HG03432 (cell line): ENCODE measurements at regions not wholly inside any gene's neighbourhood (a gene's known extent, or its start where the extent isn't known, plus 50 kb on each side); places are given as distances from the start of the nearest gene placed in this dataset.
"Not testable (repeated sequence)": the region's sequence is repeated elsewhere in the genome, so short reads cannot be mapped to it uniquely, and the experiment has no call there.

ENCODE experiments used
- ATAC-seq: cut with Tn5 transposase; IDR thresholded peaks from one replicate; pipeline ENCODE4 v1.9.1; 2021; ENCODE audit warnings: mild to moderate bottlenecking, moderate library complexity; ENCODE audit not compliant: unreplicated experiment

DNA sequence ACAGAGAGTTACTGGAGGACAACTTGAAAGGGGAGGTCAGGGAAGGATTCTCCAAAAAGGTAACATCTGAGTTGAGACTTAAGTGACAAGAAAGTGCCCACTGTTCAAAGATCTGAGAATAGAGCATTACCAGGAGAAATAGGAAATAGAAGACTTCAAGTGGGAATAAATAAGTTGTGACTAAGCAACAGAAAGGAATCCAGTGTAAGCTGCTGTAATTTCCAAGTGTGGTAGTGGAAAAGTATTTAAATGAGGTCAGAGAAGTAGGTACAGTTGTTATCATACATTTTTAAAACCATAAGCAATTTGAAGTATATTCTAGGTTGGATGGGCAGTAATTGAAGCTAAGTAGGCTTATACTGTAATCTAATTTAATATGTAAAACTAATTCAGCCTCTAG lies 211.9 kb downstream of the FBXO8 start:
- no peak for ATAC-seq

DNA sequence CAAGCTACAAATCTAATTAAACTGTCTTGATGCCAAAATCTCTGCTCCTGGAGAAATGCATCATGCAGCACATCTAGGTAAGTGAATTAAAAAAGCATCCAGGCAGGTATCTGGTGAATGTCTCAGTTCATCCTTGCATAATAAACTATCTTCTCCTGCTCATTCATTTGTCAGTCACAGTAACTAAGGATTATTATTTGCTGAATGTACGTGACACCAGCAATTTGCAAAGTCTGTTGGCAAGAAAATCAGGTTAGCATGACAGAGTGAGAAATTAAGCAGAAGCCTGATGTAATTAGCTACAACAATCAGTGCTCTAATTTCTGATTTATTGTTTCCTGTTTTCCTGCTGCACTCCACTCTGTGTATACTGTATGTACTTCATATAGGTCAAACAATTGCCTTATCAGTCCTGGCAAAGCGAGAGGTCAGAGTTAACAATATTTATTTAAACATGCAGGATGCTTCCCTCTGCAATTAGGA lies 213.6 kb downstream of the FBXO8 start:
- ATAC-seq = no peak

DNA sequence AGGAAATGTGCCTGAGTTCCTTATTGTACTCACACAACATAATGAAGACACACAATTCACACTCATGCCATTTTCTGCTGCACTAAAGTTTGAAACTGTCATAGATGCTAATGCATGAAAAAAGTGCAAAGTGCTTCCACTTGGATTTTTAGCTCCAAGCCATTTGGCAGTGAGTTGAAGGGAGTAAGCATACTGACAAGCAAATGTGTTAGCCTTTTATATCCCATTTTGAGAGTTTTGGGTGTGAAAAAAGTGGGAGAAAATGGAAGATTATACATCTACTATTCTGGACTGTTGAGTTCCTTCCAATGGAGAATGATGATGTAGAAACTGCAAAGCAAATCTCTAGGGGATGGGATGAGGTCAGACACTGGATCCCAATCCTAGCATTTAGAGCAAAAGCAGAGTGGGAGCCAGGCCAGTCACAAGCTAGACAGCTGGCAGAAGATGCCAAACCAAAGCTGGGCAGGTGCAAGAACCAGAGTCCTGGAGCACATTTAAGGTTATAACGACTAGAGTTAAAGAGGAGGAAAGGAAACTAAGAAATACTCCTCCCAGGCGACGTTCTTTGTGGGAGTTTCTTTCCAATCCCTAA lies 216.8 kb downstream of the FBXO8 start:
- no peak for ATAC-seq

DNA sequence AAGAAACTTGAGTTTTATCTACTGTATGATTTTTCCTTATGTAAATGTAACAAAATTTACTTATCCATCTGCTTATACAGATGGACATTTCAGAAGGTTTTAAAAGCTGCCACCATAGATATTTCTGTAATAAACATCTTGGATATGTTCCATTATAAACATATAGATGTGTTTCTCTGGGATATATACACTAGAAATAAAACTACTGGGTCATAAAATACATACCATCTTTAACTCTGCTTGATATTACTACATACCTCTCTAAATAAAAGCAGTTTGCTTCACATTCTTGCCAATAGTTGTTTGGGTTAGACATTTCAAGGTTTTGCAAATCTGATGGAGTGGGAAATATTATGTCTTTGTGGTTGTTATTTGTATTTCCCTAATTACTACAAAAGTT lies 220.6 kb downstream of the FBXO8 start:
- no peak for ATAC-seq

DNA sequence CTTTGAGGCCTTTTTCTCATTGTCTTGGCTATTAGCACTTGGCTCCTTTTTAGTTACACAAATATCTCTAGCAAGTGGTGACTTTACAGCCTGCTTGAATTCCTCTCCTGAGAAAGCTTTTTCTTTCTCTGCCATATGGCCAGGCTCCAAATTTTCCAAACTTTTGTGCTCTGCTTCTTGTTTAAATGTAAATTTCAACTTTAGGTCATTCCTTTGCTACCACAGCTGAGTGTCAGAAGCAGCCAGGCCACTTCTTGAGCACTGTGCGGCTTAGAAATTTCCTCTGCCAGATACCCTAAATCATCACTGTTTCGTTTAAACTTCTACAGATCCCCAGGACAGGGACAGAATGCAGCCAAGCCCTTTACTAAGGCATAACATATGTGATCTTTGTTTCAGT lies 222.4 kb downstream of the FBXO8 start:
- no peak for ATAC-seq

DNA sequence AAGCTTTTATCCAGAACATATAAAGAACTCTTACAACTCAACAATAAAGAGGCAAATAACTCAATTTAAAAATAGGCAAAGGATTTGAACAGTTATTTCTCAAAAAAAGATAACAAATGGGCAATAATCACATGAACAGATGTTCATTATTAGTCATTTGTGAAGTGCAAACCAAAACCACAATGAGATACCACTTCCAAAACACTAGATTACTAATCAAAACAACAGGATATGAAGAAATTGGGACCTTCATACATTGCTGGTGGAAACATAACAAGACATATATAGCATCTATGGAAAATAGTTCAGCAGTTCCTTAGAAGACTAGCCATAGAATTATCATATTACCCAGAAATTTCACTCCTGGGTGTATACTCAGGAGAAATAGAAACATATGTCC lies 224.6 kb downstream of the FBXO8 start:
- ATAC-seq = peak; percentile 49

DNA sequence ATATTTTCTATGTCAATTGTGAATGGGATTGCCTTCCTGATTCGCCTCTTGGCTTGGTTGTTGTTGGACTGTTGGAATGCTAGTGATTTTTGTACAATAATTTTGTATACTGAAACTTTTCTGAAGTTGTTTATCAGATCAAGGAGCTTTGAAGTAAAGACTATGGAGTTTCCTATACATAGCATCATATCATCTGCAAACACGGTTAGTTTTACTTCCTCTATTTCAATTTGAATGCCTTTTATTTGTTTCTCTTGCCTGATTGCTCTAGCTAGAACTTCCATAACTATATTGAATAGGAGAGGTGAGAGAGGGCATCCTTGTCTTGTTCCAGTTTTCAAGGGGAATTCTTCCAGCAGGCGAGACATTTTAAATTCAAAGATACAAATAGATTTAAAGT lies 226.5 kb downstream of the FBXO8 start:
- no peak for ATAC-seq

DNA sequence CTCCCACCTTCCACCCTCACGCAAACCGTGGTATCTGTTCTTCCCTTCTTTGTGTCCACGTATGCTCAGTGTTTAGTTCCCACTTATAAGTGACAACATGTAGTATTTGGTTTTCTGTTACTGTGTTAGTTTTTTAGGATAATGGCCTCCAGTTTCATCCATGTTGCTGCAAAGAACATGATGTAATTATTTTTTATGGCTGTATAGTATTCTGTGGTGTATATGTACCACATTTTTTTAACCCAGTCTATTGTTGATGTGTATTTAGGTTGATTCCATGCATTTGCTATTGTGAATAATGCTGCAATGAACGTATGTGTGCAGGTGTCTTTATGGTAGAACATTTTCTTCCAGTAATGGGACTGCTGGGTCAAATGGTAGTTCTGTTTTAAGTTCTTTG lies 228.1 kb downstream of the FBXO8 start:
- no peak for ATAC-seq

DNA sequence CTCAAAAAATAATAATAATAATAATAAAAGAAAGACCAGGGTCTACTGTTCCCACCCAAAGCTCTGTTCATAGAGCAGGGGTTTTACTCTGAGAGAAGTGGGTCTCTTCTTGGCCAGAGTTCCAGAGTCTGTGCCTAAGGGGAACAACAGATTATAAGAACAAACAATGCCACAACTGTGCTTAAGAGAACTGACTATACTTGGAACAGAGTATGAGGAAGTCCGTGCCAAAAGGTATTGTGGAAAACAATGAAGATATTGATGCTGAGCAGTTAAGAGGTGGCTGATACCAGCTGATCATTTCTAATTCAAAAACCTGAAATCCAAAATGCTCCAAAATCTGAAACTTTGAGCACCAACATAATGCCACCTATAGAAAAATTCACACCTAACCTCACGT lies 229.6 kb downstream of the FBXO8 start:
- no peak for ATAC-seq

DNA sequence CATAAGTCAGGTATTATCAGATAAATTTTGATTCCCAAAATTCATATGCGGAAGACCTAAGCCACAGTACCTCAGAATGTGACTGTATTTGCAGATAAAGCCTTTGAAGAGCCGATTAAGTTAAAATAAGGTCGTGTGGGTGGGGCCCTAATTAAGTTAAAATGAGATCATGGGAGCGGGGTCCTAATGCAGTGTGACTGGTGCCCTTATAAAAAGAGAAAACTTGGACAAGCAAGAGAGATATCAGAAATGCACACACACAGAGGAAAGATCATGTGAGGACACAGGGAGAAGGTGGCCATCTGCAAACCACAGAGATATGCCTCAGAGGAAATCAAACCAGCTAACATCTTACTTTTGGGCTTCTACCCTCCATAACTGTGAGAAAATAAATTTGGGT lies 236.1 kb downstream of the FBXO8 start:
- no peak for ATAC-seq

DNA sequence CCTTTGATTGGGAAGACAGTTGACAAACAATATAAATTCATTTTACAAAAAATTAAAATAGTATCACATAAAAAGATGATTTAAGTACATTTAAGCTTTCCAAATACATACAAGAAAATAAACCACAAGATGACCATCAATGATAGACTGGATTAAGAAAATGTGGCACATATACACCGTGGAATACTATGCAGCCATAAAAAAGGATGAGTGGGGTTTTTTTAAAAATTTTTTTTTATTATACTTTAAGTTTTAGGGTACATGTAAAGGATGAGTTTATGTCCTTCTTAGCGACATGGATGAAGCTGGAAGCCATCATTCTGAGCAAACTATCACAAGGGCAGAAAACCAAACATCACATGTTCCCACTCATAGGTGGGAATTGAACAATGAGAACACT lies 237.6 kb downstream of the FBXO8 start:
- not testable (repeated sequence) for ATAC-seq

DNA sequence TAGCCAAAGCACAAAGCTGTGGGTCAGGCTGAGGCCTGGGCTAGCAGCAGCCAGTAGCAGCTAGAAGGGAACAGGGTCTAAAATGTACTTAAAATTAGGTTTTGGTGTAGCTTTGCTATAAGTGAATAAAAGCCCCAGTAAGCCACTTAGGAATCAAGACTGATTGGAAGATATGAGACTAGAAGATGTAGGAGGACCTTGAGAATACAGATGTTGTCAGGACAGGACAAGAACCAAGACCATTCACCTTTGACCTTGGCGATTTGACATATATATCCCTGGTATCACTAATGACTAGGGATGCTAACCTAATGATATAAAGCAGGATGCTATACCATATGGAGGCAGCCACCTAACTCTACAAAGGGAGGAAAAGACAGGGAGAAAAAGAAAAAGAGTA lies 238.1 kb downstream of the FBXO8 start:
- ATAC-seq = no peak

DNA sequence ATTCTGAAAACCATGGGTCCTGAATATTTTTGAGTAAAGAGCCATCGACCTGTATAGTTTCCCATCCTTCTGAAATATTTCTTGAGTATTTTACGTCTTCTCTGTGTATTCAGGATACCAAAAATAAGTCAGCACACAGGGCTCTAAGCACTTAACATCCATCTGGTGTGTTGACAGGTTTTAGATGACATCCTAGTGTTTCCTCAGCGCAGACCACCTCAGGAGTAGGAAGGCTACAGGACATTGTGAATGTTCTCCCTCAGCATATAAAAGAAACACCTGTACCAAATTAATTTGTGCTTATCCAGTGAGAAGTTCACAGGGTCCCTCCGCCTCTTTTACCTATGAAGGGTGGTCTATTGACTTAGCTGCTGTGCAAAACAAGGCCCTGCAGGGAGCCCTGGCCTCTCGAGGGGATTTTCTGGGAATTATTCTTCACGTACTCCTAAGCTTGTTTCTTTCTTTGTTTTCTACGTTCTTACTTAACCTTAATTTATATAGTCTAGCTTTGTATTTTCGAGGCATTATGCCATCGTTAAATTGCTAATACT lies 241.8 kb downstream of the FBXO8 start:
- ATAC-seq = no peak

DNA sequence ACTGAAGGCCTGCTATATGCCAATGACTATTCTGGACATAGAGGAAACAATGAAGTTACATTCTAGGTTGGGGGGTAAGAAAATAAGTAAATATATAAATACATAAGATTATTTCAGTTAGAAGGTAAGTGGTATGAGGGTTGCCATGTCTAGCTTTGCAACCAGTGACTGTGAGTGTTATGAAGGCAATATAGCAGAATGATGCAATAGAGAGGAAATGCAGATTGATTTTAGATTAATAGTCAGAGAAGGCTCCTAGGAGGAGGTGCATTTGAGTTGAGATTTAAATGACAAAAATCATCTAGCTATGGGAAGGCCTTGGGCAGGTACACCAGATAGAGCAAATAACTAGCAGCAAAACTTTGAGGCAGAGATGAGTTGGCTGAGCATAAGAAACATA lies 243.2 kb downstream of the FBXO8 start:
- no peak for ATAC-seq

DNA sequence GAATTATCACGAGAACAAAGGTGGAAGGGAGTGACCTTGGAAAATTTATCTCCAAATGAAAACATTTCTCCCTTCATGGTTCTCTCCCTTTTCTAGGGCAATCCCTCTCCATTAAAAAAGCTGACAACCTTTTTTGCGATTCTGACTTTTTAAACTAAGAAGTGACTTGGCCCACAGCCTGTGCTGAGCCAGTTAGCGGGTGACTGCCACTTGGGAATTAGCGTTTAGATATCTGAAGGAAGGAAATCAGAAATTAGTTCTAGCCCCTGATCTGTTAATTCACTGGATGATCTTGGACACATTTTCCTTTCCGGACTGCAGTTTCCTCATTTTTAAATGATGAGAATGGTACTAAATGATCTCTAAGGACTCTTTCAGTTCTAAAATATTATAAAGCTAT lies 245.0 kb downstream of the FBXO8 start:
- no peak for ATAC-seq

DNA sequence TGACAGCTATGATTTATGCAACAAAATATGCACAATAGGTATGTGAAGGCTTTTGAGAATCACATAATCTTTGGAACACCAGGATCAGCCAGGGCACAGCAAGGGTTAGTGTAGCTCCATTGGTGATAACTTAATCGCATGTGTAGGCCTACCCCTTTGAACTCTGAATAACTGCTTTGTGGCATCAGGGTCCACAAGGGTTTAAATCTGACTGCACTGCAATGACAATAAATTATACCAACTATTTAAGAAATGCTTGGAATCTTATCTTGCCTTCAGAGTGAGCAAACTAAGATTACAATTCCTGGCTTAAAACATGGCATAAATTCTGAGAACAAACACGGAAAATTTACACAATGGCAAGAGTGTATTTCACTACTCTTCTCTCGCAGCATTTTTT lies 245.8 kb downstream of the FBXO8 start:
- no peak for ATAC-seq

DNA sequence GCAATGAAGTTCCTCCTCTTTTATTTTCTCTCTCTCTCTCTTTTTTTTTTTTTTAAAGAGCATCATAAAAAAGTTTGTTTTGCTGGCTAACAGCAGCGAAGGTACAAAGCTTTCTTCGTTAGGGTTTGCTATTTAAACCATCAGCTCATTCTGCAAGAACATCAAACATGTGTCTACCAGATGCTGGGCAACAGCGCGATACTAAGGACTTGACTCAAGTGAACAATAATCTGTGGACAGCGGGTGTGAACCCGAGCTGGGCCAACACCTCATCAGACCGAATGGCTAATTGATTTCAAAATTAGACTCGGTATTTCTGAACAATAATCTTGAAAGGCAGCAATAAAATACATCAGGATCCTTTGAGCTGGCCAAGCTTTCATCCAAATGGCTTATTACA lies 246.4 kb downstream of the FBXO8 start:
- no peak for ATAC-seq

DNA sequence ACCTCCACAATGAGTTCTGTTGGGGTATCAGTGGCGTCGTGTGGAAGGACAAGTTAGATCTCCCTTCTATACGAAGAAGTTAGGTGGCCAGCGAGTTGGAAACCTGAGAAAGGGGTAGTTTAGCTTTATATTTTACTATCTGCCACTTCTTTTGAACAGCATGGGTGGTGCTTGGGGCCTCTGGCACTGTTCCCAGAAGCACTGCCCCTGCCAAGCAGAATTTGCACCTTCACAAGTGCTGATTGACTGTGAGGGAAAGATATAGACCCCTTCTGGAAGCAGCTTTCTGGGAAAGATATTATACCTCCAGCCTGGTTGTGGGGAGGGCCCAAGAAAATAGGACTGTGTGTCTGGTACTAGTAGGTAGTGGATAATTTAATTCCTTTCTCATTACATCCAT lies 246.9 kb downstream of the FBXO8 start:
- no peak for ATAC-seq

DNA sequence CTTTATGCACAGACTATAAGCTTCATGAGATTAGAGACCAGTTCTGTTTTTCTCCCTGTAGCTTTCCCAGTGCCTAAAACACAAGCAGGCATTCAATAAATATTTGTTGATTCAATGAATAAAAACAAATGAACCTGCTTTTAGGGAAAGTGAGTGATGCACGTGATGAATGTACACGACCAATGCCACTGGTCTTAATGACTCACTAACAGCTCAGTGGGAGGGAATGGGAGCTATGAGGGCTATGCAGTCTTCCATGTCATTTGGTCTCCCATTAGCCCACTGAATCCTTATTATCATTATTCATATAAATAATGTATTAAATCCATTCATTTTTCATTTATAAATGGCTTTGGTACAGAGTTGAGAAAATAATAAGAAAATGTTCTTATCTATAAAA lies 247.4 kb downstream of the FBXO8 start:
- no peak for ATAC-seq

DNA sequence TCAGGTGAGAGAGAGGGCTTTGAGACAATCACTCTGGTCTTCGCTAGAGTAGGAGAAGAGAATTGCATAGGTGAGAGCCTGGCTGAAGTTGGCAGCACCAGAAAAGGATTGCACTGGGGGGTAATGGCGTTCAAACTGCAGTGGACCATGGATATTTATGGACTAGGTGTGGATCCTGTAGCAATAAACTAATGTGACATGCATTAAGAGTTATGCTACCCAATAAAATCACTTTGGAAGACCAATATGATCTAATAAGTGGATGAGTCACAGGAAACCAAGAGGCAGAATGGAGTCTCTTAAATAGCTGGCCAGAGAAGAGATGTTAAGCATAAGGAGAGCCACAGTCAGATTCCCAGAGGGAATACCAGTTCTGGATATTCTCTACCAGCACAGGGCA lies 259.8 kb downstream of the FBXO8 start:
- no peak for ATAC-seq

DNA sequence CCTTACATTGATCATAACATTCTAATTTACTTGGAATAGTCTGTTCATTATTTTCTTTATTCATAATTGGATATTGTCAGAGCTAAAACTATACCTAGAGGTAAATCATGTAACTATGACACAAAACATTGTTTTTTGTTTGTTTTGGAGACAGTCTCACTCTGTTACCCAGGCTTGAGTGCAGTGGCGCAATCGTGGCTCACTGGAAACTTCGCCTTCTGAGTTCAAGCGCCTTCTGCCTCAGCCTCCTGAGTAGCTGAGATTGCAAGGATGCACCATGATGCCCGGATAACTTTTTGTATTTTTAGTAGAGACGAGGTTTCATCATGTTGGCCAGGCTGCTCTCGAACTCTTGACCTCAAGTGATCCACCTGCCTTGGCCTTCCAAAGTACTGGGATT lies 265.2 kb downstream of the FBXO8 start:
- ATAC-seq = no peak

DNA sequence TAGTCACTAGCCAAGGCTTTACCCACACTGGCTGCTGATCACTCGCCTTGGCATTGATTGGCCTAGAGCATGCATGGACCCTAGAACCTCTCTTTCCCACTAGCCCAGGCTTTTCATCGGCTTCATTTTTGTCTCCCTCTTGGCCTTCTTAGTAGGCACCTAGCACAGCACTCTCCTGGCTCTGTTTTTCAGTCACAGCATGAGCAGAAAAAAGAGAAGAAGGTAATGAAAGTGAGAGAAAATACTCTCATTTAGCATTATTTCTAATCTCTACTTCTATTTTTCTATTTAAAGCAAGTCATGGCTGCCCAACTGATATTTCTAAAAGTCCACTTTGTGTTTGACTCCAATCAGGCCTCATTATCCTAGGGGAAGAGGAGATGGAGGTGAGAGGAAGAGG lies 267.2 kb downstream of the FBXO8 start:
- ATAC-seq = no peak

DNA sequence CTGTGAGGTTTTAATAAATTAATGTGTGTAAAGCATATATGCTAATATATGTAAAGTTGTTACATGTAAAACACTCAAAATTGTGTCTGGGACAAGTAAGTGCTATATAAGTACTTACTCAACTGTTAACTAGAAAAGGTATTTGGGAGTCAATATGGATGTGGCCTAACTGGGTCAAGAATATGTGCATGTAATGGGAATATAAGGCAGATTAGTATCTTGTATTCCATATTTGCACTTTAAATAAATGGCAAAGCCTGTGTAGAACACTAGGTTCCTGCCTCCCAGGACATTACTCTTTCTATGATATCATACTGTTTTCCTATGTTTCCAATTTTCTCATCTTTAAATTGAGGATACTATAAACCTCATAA lies 270.6 kb downstream of the FBXO8 start:
- no peak for ATAC-seq
